Right ventricle myocardium superior (tissue), 1 donor: ENCODE measurements at regions not wholly inside any gene's neighbourhood (a gene's known extent, or its start where the extent isn't known, plus 50 kb on each side); places are given as distances from the start of the nearest gene placed in this dataset.

Experiments
- ATAC-seq: fragments of 200-7000 bp; cut with Tn5 transposase; one replicate; pipeline ENCODE4 v1.9.1; 2020; ENCODE audit warnings: mild to moderate bottlenecking; ENCODE audit not compliant: poor library complexity
- DNase-seq: peaks from one replicate; pipeline ENCODE4 v3.0.0-alpha.2; 2020
- intact Hi-C: fragments of 100-400 bp; cut with DNase I; formaldehyde crosslinking; loops from one replicate; pipeline ENCODE4 v1.11.2; 2022
- donor health status: DM: no; HTN: yes; CAD: no; lungs with severe emphysema.

GRCh38 chr20:7689151-7689550 lies 251.1 kb downstream of the HAO1 start:
- ATAC-seq, result no peak
- DNase-seq, result no peak
- intact Hi-C loops, result no loop called here

GRCh38 chr20:7691647-7692269 lies 248.5 kb downstream of the HAO1 start:
- intact Hi-C loops, result no loop called here
- DNase-seq, result no peak
- no peak for ATAC-seq

- no peak for ATAC-seq
- intact Hi-C loops, result no loop called here
- DNase-seq, result no peak
These were observed 247.8 kb downstream of the HAO1 start for GRCh38 chr20:7692478-7692877.

- intact Hi-C loops, result no loop called here
- no peak for DNase-seq
- ATAC-seq, result no peak
These were observed 246.5 kb downstream of the HAO1 start for GRCh38 chr20:7693761-7694160.

GRCh38 chr20:7695051-7695495 lies 245.2 kb downstream of the HAO1 start:
- no peak for ATAC-seq

GRCh38 chr20:7695635-7696034 lies 244.6 kb downstream of the HAO1 start:
- DNase-seq (no peak), ATAC-seq (no peak)
- intact Hi-C loops, result no loop called here

More at GRCh38 chr20:7695051-7695495, 245.2 kb downstream of the HAO1 start:
- DNase-seq, result no peak
- intact Hi-C loops, result no loop called here

- DNase-seq (no peak), ATAC-seq (no peak)
- intact Hi-C loops, result no loop called here
These were observed 243.9 kb downstream of the HAO1 start for GRCh38 chr20:7696311-7696710.

- intact Hi-C loops, result no loop called here
- ATAC-seq (no peak), DNase-seq (no peak)
These were observed 238.1 kb downstream of the HAO1 start for GRCh38 chr20:7702141-7702540.

GRCh38 chr20:7703551-7703961 lies 236.7 kb downstream of the HAO1 start:
- intact Hi-C loops, result no loop called here
- DNase-seq (no peak), ATAC-seq (no peak)

GRCh38 chr20:7703996-7704395 lies 236.3 kb downstream of the HAO1 start:
- ATAC-seq, result no peak
- no peak for DNase-seq
- intact Hi-C loops, result no loop called here

- intact Hi-C loops, result no loop called here
- no peak for DNase-seq
These were observed 232.1 kb downstream of the HAO1 start for GRCh38 chr20:7708112-7708511.

GRCh38 chr20:7708782-7709181 lies 231.5 kb downstream of the HAO1 start:
- intact Hi-C loops, result no loop called here
- ATAC-seq (no peak), DNase-seq (no peak)

More at GRCh38 chr20:7708112-7708511, 232.1 kb downstream of the HAO1 start:
- ATAC-seq, result no peak

- intact Hi-C loops, result no loop called here
- ATAC-seq, result no peak
- DNase-seq, result no peak
These were observed 229.8 kb downstream of the HAO1 start for GRCh38 chr20:7710440-7710839.

GRCh38 chr20:7712661-7713060 lies 227.6 kb downstream of the HAO1 start:
- ATAC-seq (no peak), DNase-seq (no peak)
- intact Hi-C loops, result no loop called here

- no peak for DNase-seq
- ATAC-seq, result no peak
- intact Hi-C loops, result no loop called here
These were observed 225.7 kb downstream of the HAO1 start for GRCh38 chr20:7714549-7714948.

- DNase-seq (no peak), ATAC-seq (no peak)
- intact Hi-C loops, result no loop called here
These were observed 223.8 kb downstream of the HAO1 start for GRCh38 chr20:7716286-7716972.

- intact Hi-C loops, result no loop called here
- no peak for DNase-seq
- ATAC-seq, result no peak
These were observed 217.7 kb downstream of the HAO1 start for GRCh38 chr20:7722564-7722963.

- intact Hi-C loops, result no loop called here
- DNase-seq, result no peak
- ATAC-seq, result no peak
These were observed 217.0 kb downstream of the HAO1 start for GRCh38 chr20:7723284-7723683.

GRCh38 chr20:7728338-7728737 lies 211.9 kb downstream of the HAO1 start:
- intact Hi-C loops, result no loop called here
- DNase-seq (no peak), ATAC-seq (no peak)

- intact Hi-C loops, result no loop called here
- no peak for DNase-seq
- ATAC-seq, result no peak
These were observed 206.0 kb downstream of the HAO1 start for GRCh38 chr20:7734216-7734615.

GRCh38 chr20:7736336-7736735 lies 203.9 kb downstream of the HAO1 start:
- intact Hi-C loops, result no loop called here
- ATAC-seq (no peak), DNase-seq (no peak)
